ENCODE measurements at regions not wholly inside any gene's neighbourhood (a gene's known extent, or its start where the extent isn't known, plus 50 kb on each side); places are given as distances from the start of the nearest gene placed in this dataset.

- DNase-seq = no peak
These were observed 542.8 kb downstream of the CDH26 start for GRCh38 chr20:60501048-60501447.

More at GRCh38 chr20:60501048-60501447, 542.8 kb downstream of the CDH26 start:
- no peaks in the 10 kb centered on the region for H3K4me1 ChIP-seq (ENCODE audit: control insufficient read depth, insufficient read depth, low read length)
- no peak overlapping the region for H2BK20ac ChIP-seq (ENCODE audit: low read depth, low read length)
- no peak overlapping the region for H3K4me2 ChIP-seq (ENCODE audit: low read depth, low read length)
- H2BK15ac ChIP-seq (ENCODE audit: low read depth, low read length) = no peak overlapping the region
- no peak overlapping the region for H3K4ac ChIP-seq (ENCODE audit: low read depth, low read length)
- H3K9me1 ChIP-seq (ENCODE audit: insufficient read depth, low read length) = no peaks in the 10 kb centered on the region
- H3K14ac ChIP-seq (replicated peaks; ENCODE audit: low read depth, low read length) = no peak overlapping the region
- H2BK120ac ChIP-seq (ENCODE audit: low read depth, low read length) = no peak overlapping the region
- ChIA-PET POLR2A (ENCODE audit: unreplicated experiment) (no interaction called here), CTCF (no interaction called here)
- ATAC-seq (ENCODE audit: low read depth) = no peak
- dilution Hi-C loops (cut with HindIII; ENCODE audit: low sequenced_read_pairs, unreplicated experiment) (no loop called here), in situ Hi-C loops (cut with MboI; ENCODE audit: low sequenced_read_pairs) (no loop called here), intact Hi-C loops (cut with micrococcal nuclease) (no loop called here)
- no peak overlapping the region for H2AK9ac ChIP-seq (replicated peaks; ENCODE audit: low read depth, low read length, poor library complexity)
- no peaks in the 10 kb centered on the region for H3K79me1 ChIP-seq (ENCODE audit: low read depth in 1 of 2, low read length in 2 of 2)
- H4K20me1 ChIP-seq (ENCODE audit: insufficient read depth, low read length) = no peaks in the 10 kb centered on the region
- H4K5ac ChIP-seq (ENCODE audit: low read depth, low read length) = no peak overlapping the region
- H4K8ac ChIP-seq (ENCODE audit: low read depth in 2 of 2, low read length in 2 of 2) = no peak overlapping the region
- H3K56ac ChIP-seq (ENCODE audit: extremely low read depth, insufficient read depth, low read length) = no peak overlapping the region
- WGBS, 2 experiments (ENCODE audit: extremely low coverage in 2 of 2, insufficient read length in 1 of 2) = 80 to 100% methylated on average over 2 of the region's 2 CpGs
- H3K27me3 ChIP-seq (ENCODE audit: control insufficient read depth, insufficient read depth, low read length) = no peaks in the 10 kb centered on the region
- no peak overlapping the region for H2BK5ac ChIP-seq (ENCODE audit: low read depth, low read length, poor library complexity, severe bottlenecking)
- H3K9ac ChIP-seq (ENCODE audit: low read depth, low read length) = no peak overlapping the region
- no peak overlapping the region for H3K27ac ChIP-seq (ENCODE audit: insufficient read depth, low read length)
- no peak overlapping the region for H2AFZ ChIP-seq (replicated peaks; ENCODE audit: low read length, poor library complexity)
- no peaks in the 10 kb centered on the region for H3K36me3 ChIP-seq (ENCODE audit: control insufficient read depth, insufficient read depth, low read length)
- H3K9me3 ChIP-seq (ENCODE audit: control insufficient read depth, insufficient read depth, low read length) = no peaks in the 10 kb centered on the region
- no TSS peak for BruUV-seq (replicated peaks)
- H3K23ac ChIP-seq (ENCODE audit: low read depth, low read length) = no peak overlapping the region
- H4K91ac ChIP-seq (ENCODE audit: insufficient read depth, low read depth, low read length) = no peak overlapping the region
- H3K4me3 ChIP-seq (ENCODE audit: insufficient read depth, low read depth, low read length) = no peak overlapping the region
- H2AK5ac ChIP-seq (ENCODE audit: low read depth, low read length) = no peak overlapping the region
- no peak for TF ChIP-seq ELK1 (IDR thresholded peaks at IDR 0.05; ENCODE audit: borderline replicate concordance, low read depth, low read length)
- no peak for TF ChIP-seq NFE2L2 (IDR thresholded peaks at IDR 0.05; ENCODE audit: low read depth, low read length)
- no peak for TF ChIP-seq RFX5 (IDR thresholded peaks at IDR 0.05; ENCODE audit: low read depth, low read length)
- TF ChIP-seq MAFK (IDR thresholded peaks at IDR 0.05; ENCODE audit: low read depth, low read length) = no peak
- TF ChIP-seq RAD21 (IDR thresholded peaks at IDR 0.05; ENCODE audit: low read length) = no peak
- TF ChIP-seq FOS (IDR thresholded peaks at IDR 0.05; ENCODE audit: low read depth, low read length) = no peak
- TF ChIP-seq MAZ (IDR thresholded peaks at IDR 0.05; ENCODE audit: borderline replicate concordance, low read depth, low read length) = no peak
- TF ChIP-seq, protein P1, sequence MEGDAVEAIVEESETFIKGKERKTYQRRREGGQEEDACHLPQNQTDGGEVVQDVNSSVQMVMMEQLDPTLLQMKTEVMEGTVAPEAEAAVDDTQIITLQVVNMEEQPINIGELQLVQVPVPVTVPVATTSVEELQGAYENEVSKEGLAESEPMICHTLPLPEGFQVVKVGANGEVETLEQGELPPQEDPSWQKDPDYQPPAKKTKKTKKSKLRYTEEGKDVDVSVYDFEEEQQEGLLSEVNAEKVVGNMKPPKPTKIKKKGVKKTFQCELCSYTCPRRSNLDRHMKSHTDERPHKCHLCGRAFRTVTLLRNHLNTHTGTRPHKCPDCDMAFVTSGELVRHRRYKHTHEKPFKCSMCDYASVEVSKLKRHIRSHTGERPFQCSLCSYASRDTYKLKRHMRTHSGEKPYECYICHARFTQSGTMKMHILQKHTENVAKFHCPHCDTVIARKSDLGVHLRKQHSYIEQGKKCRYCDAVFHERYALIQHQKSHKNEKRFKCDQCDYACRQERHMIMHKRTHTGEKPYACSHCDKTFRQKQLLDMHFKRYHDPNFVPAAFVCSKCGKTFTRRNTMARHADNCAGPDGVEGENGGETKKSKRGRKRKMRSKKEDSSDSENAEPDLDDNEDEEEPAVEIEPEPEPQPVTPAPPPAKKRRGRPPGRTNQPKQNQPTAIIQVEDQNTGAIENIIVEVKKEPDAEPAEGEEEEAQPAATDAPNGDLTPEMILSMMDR (conservative IDR thresholded peaks at IDR 0.05; ENCODE audit: low read depth, low read length) = no peak
- no peak for TF ChIP-seq RCOR1 (IDR thresholded peaks at IDR 0.05; ENCODE audit: insufficient replicate concordance, low read length)
- no peak for TF ChIP-seq POLR2A (IDR thresholded peaks at IDR 0.05; ENCODE audit: low read depth, low read length)
- no peak for TF ChIP-seq BHLHE40 (IDR thresholded peaks at IDR 0.05; ENCODE audit: low read depth, low read length)
- no peak for TF ChIP-seq CEBPB (IDR thresholded peaks at IDR 0.05; ENCODE audit: low read depth, low read length)
- TF ChIP-seq, protein P2, sequence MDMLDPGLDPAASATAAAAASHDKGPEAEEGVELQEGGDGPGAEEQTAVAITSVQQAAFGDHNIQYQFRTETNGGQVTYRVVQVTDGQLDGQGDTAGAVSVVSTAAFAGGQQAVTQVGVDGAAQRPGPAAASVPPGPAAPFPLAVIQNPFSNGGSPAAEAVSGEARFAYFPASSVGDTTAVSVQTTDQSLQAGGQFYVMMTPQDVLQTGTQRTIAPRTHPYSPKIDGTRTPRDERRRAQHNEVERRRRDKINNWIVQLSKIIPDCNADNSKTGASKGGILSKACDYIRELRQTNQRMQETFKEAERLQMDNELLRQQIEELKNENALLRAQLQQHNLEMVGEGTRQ (IDR thresholded peaks at IDR 0.05; ENCODE audit: low read depth, low read length) = no peak
- no peak overlapping the region for H3K18ac ChIP-seq (ENCODE audit: low read depth, low read length)
